OCI-LY7 (cell line): ENCODE measurements at regions not wholly inside any gene's neighbourhood (a gene's known extent, or its start where the extent isn't known, plus 50 kb on each side); places are given as distances from the start of the nearest gene placed in this dataset.

ENCODE experiments used
- EZH2phosphoT487 ChIP-seq: fragments of 200-600 bp; sonication (generic); IDR thresholded peaks from 2 replicates; pipeline ENCODE4 v1.6.1; 2018; ENCODE audit warnings: low read depth, borderline replicate concordance, mild to moderate bottlenecking, mixed run types, antibody characterized with exemption, low read length, moderate library complexity, mixed read lengths
- TF ChIP-seq, protein P1 (sequence below): fragments of 200-600 bp; sonication (generic); conservative IDR thresholded peaks from 2 replicates; pipeline ENCODE4 v1.5.1; 2014; ENCODE audit warnings: mild to moderate bottlenecking, antibody characterized with exemption, low read length, moderate library complexity, mixed read lengths

DNA sequence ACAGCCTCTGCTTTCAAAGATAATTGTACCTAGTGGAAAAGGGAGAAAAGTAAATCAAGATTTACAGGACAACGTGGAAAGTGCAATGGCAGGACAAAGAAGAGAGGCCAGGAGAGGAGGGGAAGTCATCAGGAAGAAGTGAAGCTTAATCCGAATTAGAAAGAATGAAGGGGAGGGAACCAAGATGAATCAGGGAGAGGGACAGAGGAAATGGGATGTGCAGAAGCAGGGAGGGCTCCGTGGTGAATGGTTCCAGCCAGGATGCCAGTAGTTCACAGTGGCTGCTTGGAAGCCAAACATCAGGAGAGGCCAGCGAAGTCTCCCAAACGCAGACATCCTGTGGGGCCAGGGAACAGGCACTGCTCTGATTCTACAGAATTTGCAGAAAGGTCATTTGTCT, 144.4 kb downstream of the LIG4 start:
- TF ChIP-seq, protein P1, sequence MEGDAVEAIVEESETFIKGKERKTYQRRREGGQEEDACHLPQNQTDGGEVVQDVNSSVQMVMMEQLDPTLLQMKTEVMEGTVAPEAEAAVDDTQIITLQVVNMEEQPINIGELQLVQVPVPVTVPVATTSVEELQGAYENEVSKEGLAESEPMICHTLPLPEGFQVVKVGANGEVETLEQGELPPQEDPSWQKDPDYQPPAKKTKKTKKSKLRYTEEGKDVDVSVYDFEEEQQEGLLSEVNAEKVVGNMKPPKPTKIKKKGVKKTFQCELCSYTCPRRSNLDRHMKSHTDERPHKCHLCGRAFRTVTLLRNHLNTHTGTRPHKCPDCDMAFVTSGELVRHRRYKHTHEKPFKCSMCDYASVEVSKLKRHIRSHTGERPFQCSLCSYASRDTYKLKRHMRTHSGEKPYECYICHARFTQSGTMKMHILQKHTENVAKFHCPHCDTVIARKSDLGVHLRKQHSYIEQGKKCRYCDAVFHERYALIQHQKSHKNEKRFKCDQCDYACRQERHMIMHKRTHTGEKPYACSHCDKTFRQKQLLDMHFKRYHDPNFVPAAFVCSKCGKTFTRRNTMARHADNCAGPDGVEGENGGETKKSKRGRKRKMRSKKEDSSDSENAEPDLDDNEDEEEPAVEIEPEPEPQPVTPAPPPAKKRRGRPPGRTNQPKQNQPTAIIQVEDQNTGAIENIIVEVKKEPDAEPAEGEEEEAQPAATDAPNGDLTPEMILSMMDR: no peak
- no peak for TF ChIP-seq EZH2phosphoT487
